GM12891 (cell line): ENCODE measurements at regions not wholly inside any gene's neighbourhood (a gene's known extent, or its start where the extent isn't known, plus 50 kb on each side); places are given as distances from the start of the nearest gene placed in this dataset.

Experiments used
- PAX5 ChIP-seq: IDR thresholded peaks from 2 replicates; pipeline ENCODE4 v1.6.1; 2011; ENCODE audit warnings: low read length, moderate library complexity, mild to moderate bottlenecking; ENCODE audit not compliant: insufficient read depth, severe bottlenecking
- POLR2A ChIP-seq: IDR thresholded peaks from 2 replicates; pipeline ENCODE4 v1.6.1; 2011; ENCODE audit warnings: low read depth, low read length, control low read depth
- POLR2AphosphoS5 ChIP-seq: IDR thresholded peaks from 2 replicates; pipeline ENCODE4 v1.6.1; 2011; ENCODE audit warnings: low read depth, low read length, control low read depth
- POU2F2 ChIP-seq: IDR thresholded peaks from 2 replicates; pipeline ENCODE4 v1.6.1; 2011; ENCODE audit warnings: low read depth, mild to moderate bottlenecking, control low read depth, low read length, moderate library complexity
- SPI1 ChIP-seq: IDR thresholded peaks from 2 replicates; pipeline ENCODE4 v1.6.1; 2011; ENCODE audit warnings: low read depth, low read length, control low read depth
- TAF1 ChIP-seq: IDR thresholded peaks from 2 replicates; pipeline ENCODE4 v1.6.1; 2011; ENCODE audit warnings: low read depth, low read length, control low read depth

- no peak for TF ChIP-seq PAX5
- no peak for TF ChIP-seq POLR2A
- no peak for TF ChIP-seq POLR2AphosphoS5
- TF ChIP-seq SPI1, result no peak
- TF ChIP-seq TAF1, result no peak
- no peak for TF ChIP-seq POU2F2
These were observed 330.6 kb upstream of the MCTP2 start for GRCh38 chr15:93900476-93901400.
